ACC112 (cell line): ENCODE measurements at regions not wholly inside any gene's neighbourhood (a gene's known extent, or its start where the extent isn't known, plus 50 kb on each side); places are given as distances from the start of the nearest gene placed in this dataset.

Experiments
- H2AFZ ChIP-seq: fragments of 200-600 bp; sonication (generic); one replicate; pipeline ENCODE4 v1.6.0; 2017; ENCODE audit warnings: antibody characterized with exemption, low read length; ENCODE audit not compliant: unreplicated experiment
- H3K27ac ChIP-seq: fragments of 200-600 bp; sonication (generic); 2 replicates; pipeline ENCODE4 v1.5.1; 2014; ENCODE audit warnings: low read depth, mild to moderate bottlenecking, antibody characterized with exemption, low read length, moderate library complexity
- H3K27me3 ChIP-seq: fragments of 200-600 bp; sonication (generic); 2 replicates; pipeline ENCODE4 v1.6.1; 2014; ENCODE audit warnings: mild to moderate bottlenecking, antibody characterized with exemption, low read length, moderate library complexity, mixed read lengths; ENCODE audit not compliant: insufficient read depth
- H3K36me3 ChIP-seq: fragments of 200-600 bp; sonication (generic); 2 replicates; pipeline ENCODE4 v1.6.1; 2016; ENCODE audit warnings: mild to moderate bottlenecking, antibody characterized with exemption, low read length, moderate library complexity, mixed read lengths; ENCODE audit not compliant: insufficient read depth
- H3K4me1 ChIP-seq: fragments of 200-600 bp; sonication (generic); one replicate; pipeline ENCODE4 v1.6.1; 2016; ENCODE audit warnings: low read length, mixed read lengths; ENCODE audit not compliant: insufficient read depth, unreplicated experiment, control insufficient read depth
- H3K4me3 ChIP-seq: fragments of 200-600 bp; sonication (generic); 2 replicates; pipeline ENCODE4 v1.5.1; 2014; ENCODE audit warnings: mild to moderate bottlenecking, low read depth, low read length
- H3K79me2 ChIP-seq: fragments of 200-600 bp; sonication (generic); one replicate; pipeline ENCODE4 v1.6.0; 2016; ENCODE audit warnings: low read length; ENCODE audit not compliant: control insufficient read depth, unreplicated experiment, insufficient read depth

DNA sequence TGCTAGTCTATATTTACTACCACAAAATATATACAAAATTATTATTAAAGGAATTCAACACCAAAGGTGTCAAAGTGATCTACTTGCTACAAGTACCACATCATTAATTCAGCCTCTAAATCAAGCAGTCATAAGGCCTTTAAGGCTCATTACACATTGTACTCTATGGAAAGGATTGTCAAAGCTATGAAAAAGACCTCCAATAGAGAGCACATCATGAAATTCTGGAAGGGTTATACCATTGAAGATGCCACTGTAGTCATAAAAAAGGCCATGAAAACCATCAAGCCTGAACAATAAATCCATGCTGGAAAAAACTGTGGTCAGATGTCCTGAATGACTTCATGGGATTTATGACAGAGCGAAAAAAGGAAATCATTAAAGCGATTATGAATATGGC lies 708.0 kb upstream of the FAM174A start:
- no peaks in the 10 kb centered on the region for H3K36me3 ChIP-seq
- no peaks in the 10 kb centered on the region for H3K79me2 ChIP-seq
- no peak overlapping the region for H3K27ac ChIP-seq

DNA sequence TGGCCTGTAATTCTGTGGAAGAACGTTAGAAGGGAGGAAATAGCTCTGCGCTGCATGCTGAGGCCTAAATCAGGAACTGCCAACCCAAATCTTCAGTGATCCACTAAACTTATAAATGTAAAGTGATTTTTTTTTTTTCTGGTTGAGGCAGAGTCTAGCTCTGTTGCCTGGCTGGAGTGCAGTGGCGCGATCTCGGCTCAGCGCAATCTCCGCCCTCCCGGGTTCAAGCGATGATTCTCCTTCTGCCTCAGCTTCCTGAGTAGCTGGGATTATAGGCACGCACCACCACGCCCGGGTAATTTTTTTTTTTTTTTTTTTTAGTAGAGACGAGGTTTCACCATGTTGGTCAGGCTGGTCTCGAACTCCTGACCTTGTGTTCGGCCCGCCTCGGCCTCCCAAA lies 717.4 kb upstream of the FAM174A start:
- no peak overlapping the region for H3K4me3 ChIP-seq
- no peak overlapping the region for H2AFZ ChIP-seq
- no peaks in the 10 kb centered on the region for H3K36me3 ChIP-seq
- no peaks in the 10 kb centered on the region for H3K27me3 ChIP-seq
- H3K4me1 ChIP-seq, result no peaks in the 10 kb centered on the region
- H3K27ac ChIP-seq, result no peak overlapping the region
- no peaks in the 10 kb centered on the region for H3K79me2 ChIP-seq

More for the DNA sequence above, 708.0 kb upstream of the FAM174A start:
- Histone ChIP-seq H3K4me3 (no peak overlapping the region), H3K4me1 (no peaks in the 10 kb centered on the region), H3K27me3 (no peaks in the 10 kb centered on the region), H2AFZ (no peak overlapping the region)

DNA sequence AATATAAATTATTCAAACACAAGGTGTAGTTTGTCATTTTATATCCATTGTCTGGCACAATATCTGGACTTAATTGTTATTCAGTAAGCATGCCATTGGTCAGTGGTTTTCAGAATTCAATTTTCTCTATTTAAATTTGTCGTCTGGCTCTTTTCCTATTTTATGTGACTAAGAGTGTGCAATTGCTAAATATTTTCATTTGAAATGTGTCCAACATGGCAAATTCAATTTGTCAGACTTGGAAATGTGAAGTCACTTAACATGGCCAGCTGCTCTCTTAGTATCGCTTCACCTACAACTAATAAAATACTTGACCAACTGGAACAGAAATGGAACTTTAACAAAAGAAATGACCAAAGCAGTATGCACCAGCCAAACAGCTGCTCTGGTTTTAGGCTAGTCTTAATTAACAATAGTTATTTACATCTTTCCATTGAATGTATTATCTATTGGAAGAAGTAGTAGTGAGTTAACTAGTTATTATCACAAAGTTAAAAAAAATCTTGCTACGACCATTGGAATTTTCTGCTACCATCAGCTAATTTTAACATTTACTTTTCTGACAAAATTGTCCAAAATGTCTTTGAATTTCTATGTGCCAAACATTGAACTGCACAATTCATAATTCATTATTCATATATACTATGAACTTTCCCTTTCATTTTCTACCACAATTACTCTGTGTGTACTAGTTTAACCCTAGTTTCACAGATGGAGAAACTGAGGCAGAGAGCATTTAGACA lies 720.7 kb upstream of the FAM174A start:
- Histone ChIP-seq H2AFZ (no peak overlapping the region), H3K36me3 (no peaks in the 10 kb centered on the region), H3K4me3 (no peak overlapping the region), H3K79me2 (no peaks in the 10 kb centered on the region), H3K27me3 (no peaks in the 10 kb centered on the region), H3K4me1 (no peaks in the 10 kb centered on the region), H3K27ac (no peak overlapping the region)

DNA sequence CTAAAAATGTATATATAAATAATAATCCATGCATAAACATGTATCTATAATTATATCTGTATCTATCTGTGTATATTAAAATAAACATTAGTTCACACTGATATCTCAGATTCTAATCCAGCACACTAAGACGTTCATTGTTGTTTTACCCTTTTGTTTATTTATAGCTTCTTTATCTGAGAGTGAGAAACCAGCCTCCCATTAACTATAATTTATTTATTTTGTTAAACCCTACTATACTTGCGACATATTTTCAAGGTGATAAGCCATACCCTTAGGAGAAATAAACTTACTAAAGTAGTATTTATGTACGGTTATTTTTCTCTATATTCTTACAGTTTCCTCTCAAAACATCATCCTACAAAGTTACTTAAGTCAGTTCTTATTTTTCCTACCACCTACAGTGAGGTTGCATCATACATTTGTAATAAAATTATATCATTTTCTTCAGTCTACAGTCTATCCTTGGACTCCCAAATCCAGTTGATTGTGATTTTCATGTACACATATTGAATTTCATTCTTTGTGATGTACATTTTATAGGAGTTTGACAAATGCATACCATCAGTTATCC lies 726.4 kb upstream of the FAM174A start:
- no peaks in the 10 kb centered on the region for H3K36me3 ChIP-seq
- no peaks in the 10 kb centered on the region for H3K27me3 ChIP-seq
- H3K27ac ChIP-seq, result no peak overlapping the region
- no peak overlapping the region for H3K4me3 ChIP-seq
- H3K4me1 ChIP-seq, result no peaks in the 10 kb centered on the region
- H3K79me2 ChIP-seq, result no peaks in the 10 kb centered on the region
- H2AFZ ChIP-seq, result no peak overlapping the region

DNA sequence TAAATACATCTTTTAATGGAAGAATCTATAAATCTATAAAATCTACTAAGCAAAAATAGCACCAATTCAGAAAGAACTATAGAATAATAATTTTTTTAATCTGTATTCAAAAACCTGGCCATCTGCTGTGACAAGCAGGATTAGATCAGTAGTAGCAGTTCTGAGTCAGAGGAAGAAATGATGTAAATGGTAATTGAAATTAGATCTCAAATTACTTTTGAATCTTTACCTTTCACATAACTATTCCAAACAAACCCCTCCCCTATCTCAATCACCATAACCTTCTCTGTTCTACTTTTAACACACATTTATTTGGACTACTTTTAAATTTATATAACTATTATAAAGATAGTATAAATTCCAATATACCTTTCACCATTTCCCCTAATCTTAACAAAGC lies 727.8 kb upstream of the FAM174A start:
- Histone ChIP-seq H3K27ac (no peak overlapping the region), H3K36me3 (no peaks in the 10 kb centered on the region), H2AFZ (no peak overlapping the region), H3K4me1 (no peaks in the 10 kb centered on the region), H3K27me3 (no peaks in the 10 kb centered on the region), H3K4me3 (no peak overlapping the region), H3K79me2 (no peaks in the 10 kb centered on the region)

DNA sequence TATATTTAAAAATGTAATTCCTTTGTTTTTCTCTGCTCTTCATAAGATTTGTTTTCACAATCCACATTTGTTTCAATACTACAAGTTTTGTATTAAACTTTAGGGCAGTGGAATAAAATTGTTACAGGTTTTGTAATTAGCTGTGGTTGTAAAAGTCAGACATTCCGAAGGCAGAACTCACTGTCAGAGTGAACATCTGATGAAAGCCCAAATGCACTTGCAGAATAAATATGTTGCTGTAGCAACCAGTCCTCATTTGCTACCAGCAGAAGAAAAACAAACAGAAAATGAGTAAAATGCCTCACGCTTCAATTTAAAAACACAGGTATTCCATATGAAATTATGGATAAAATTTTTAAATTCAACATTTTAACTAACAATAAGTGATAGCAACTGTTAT lies 740.1 kb upstream of the FAM174A start:
- no peaks in the 10 kb centered on the region for H3K27me3 ChIP-seq
- H3K27ac ChIP-seq, result no peak overlapping the region

DNA sequence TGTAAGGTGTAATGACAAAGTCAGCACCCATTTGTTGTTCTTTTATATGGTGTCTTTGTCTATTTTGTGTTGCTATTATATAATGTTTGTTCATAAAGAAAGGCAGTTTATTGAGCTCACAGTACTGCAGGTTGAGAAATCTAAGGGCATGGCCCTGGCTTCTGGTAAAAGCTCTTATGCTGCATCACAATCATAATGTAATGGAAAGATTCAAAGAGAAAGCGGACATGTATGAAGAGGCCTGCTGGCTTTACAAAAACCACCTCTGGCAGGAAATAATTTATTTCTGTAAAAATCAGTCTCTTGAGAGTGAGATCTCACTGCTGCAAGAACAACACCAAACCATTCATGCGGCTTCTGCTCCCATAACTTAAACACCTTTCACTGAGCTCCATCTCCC lies 746.7 kb upstream of the FAM174A start:
- H3K27me3 ChIP-seq, result no peaks in the 10 kb centered on the region
- H3K4me3 ChIP-seq, result no peak overlapping the region
- no peak overlapping the region for H3K27ac ChIP-seq
- H2AFZ ChIP-seq, result no peak overlapping the region
- no peaks in the 10 kb centered on the region for H3K36me3 ChIP-seq
- H3K4me1 ChIP-seq, result no peaks in the 10 kb centered on the region
- H3K79me2 ChIP-seq, result no peaks in the 10 kb centered on the region

More for the DNA sequence above, 740.1 kb upstream of the FAM174A start:
- H3K4me3 ChIP-seq, result no peak overlapping the region
- H3K36me3 ChIP-seq, result no peaks in the 10 kb centered on the region
- no peak overlapping the region for H2AFZ ChIP-seq
- no peaks in the 10 kb centered on the region for H3K79me2 ChIP-seq
- no peaks in the 10 kb centered on the region for H3K4me1 ChIP-seq

DNA sequence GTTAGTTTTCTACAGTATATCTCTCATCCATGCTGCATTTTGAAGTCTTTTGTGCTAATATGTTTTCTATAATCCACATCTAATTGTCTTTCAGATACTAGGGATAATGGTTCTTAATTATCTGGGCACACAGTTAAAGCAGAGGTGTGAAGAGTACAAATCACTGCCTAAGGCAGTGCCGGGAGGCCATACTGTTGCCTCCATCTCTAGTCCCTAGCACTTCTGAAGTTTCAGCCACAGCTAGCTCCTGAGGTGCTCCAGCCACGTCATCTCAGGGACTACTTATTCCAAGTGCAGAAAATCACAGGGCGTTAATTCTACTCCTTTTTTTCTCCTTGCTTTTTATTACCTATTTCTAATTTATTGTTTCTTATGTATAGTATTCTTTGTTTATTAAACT lies 760.0 kb upstream of the FAM174A start:
- H2AFZ ChIP-seq, result no peak overlapping the region
- no peaks in the 10 kb centered on the region for H3K27me3 ChIP-seq
- no peaks in the 10 kb centered on the region for H3K4me1 ChIP-seq
- no peak overlapping the region for H3K27ac ChIP-seq
- H3K36me3 ChIP-seq, result no peaks in the 10 kb centered on the region
- no peak overlapping the region for H3K4me3 ChIP-seq
- H3K79me2 ChIP-seq, result no peaks in the 10 kb centered on the region

DNA sequence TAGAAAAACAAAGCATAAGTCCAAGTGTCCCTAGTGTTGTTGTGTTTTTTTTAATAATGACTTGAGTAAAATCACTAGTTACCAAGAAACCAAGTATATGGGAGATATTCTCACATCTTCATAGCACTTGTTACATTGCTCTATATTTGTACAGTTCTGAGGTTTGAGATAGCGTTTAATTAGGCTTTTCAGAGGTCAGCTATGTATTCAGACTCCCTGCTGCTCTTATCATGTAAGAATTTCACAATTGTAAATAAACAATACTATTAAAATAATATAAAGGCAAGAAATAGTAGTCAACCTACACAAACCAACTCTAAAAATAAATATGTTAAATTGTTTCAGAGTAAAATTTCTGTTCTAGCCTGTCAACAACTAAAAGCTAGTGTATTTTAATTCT lies 761.9 kb upstream of the FAM174A start:
- H3K36me3 ChIP-seq, result no peaks in the 10 kb centered on the region
- no peaks in the 10 kb centered on the region for H3K79me2 ChIP-seq
- no peak overlapping the region for H3K27ac ChIP-seq
- H3K27me3 ChIP-seq, result no peaks in the 10 kb centered on the region
- no peaks in the 10 kb centered on the region for H3K4me1 ChIP-seq
- no peak overlapping the region for H3K4me3 ChIP-seq
- no peak overlapping the region for H2AFZ ChIP-seq

DNA sequence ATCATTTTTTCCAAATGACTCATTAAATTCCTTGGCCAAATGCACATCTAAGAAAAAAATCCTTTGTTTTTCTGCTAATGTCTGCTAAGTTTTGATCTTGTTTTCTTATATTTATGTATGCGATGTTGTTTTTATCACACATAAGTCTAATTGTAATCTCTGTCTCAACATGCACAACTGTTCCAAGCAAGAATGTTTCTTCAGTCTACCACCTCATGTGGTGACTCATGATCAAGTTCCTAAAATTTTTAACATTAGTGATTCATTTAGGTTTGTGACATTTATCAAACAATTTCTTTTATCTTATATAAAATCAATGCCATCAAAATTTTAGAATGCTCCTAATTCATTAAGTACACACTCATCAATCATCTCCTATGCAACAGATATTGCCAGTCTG lies 763.9 kb upstream of the FAM174A start:
- no peaks in the 10 kb centered on the region for H3K27me3 ChIP-seq
- no peak overlapping the region for H3K4me3 ChIP-seq
- H3K27ac ChIP-seq, result no peak overlapping the region
- no peaks in the 10 kb centered on the region for H3K4me1 ChIP-seq
- no peak overlapping the region for H2AFZ ChIP-seq
- H3K79me2 ChIP-seq, result no peaks in the 10 kb centered on the region
- no peaks in the 10 kb centered on the region for H3K36me3 ChIP-seq

DNA sequence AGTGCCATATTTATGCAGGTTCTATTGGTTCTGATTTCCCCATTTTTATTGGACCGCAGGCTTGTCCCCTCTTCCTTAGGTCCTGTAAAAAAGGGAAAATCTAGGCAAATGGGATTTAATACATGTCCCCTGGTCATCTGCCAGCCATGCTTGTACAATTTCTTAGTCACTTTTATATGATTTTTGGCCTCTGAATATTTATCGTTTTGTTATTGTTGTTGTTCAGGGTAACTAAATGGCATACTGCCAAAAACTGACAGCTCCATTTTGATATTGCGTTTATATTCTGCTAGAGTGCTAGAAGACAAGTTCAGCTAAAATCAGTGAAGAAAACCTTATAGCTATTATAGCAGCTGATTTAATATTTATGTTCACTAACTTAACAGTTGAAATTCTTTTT lies 770.2 kb upstream of the FAM174A start:
- Histone ChIP-seq H3K4me1 (no peaks in the 10 kb centered on the region), H3K27ac (no peak overlapping the region), H3K4me3 (no peak overlapping the region), H3K36me3 (no peaks in the 10 kb centered on the region), H2AFZ (no peak overlapping the region), H3K79me2 (no peaks in the 10 kb centered on the region), H3K27me3 (no peaks in the 10 kb centered on the region)
